GM12878 (cell line): ENCODE measurements at regions not wholly inside any gene's neighbourhood (a gene's known extent, or its start where the extent isn't known, plus 50 kb on each side); places are given as distances from the start of the nearest gene placed in this dataset.

ENCODE experiments used
- EP300 ChIP-seq, 2 experiments: fragments of 150-350 bp in 1 of 2; IDR thresholded peaks; 2 replicates each; pipeline ENCODE4 v1.6.1; 2011 to 2012; ENCODE audit warnings: low read depth in 2 of 2, low read length in 2 of 2, borderline replicate concordance in 1 of 2, improper control_type of control experiment in 1 of 2, inconsistent platforms in 1 of 2; ENCODE audit not compliant: control insufficient read depth in 1 of 2
- ESRRA ChIP-seq: IDR thresholded peaks from 2 replicates; pipeline ENCODE4 v1.6.1; 2012; ENCODE audit warnings: mild to moderate bottlenecking, low read length, improper control_type of control experiment
- FOXK2 ChIP-seq: fragments of 450-650 bp; IDR thresholded peaks from 2 replicates; pipeline ENCODE4 v1.6.1; 2017; ENCODE audit warnings: mild to moderate bottlenecking, moderate library complexity
- NR2C2 ChIP-seq: IDR thresholded peaks from 2 replicates; pipeline ENCODE4 v1.6.1; 2011; ENCODE audit warnings: borderline replicate concordance, low read depth; ENCODE audit not compliant: control insufficient read depth, insufficient read length
- POLR2A ChIP-seq: IDR thresholded peaks from 2 replicates; pipeline ENCODE4 v1.6.1; 2011; ENCODE audit warnings: low read depth, mild to moderate bottlenecking, low read length
- RAD51 ChIP-seq: fragments of 450-650 bp; IDR thresholded peaks from 2 replicates; pipeline ENCODE4 v1.6.1; 2016; ENCODE audit warnings: moderate library complexity, mild to moderate bottlenecking, inconsistent platforms
- RFX5 ChIP-seq: IDR thresholded peaks from 2 replicates; pipeline ENCODE4 v1.6.1; 2011; ENCODE audit warnings: low read depth, low read length, improper control_type of control experiment
- SMC3 ChIP-seq: IDR thresholded peaks from 2 replicates; pipeline ENCODE4 v1.6.1; 2011; ENCODE audit warnings: low read length, improper control_type of control experiment, borderline replicate concordance
- YY1 ChIP-seq: IDR thresholded peaks from 2 replicates; pipeline ENCODE4 v1.6.1; 2011; ENCODE audit warnings: low read depth, mild to moderate bottlenecking, low read length
- ZNF384 ChIP-seq: IDR thresholded peaks from 2 replicates; pipeline ENCODE4 v1.6.1; 2012; ENCODE audit warnings: low read depth, mild to moderate bottlenecking, low read length, improper control_type of control experiment, borderline replicate concordance
- ZZZ3 ChIP-seq: IDR thresholded peaks from 2 replicates; pipeline ENCODE4 v1.6.1; 2011; ENCODE audit warnings: low read depth; ENCODE audit not compliant: control insufficient read depth, insufficient read length
- TF ChIP-seq, protein P1 (sequence below), 3 experiments: IDR thresholded peaks in 2 of 3; conservative IDR thresholded peaks in 1 of 3; 2 replicates each; pipeline ENCODE4 v1.5.1; 2011; ENCODE audit warnings: low read depth in 3 of 3, low read length in 3 of 3, mild to moderate bottlenecking in 3 of 3, control low read depth in 2 of 3, moderate library complexity in 2 of 3, inconsistent platforms in 1 of 3, mixed read lengths in 1 of 3; ENCODE audit not compliant: control insufficient read depth in 2 of 3, insufficient read depth in 1 of 3; ENCODE audit errors: extremely low read depth in 1 of 3
- TF ChIP-seq, protein P2 (sequence below): fragments of 450-650 bp; IDR thresholded peaks from 2 replicates; pipeline ENCODE4 v1.6.1; 2017; ENCODE audit warnings: mild to moderate bottlenecking
- TF ChIP-seq, protein P3 (sequence below): IDR thresholded peaks from 2 replicates; pipeline ENCODE4 v1.6.1; 2011; ENCODE audit warnings: low read depth, low read length, improper control_type of control experiment, borderline replicate concordance

DNA sequence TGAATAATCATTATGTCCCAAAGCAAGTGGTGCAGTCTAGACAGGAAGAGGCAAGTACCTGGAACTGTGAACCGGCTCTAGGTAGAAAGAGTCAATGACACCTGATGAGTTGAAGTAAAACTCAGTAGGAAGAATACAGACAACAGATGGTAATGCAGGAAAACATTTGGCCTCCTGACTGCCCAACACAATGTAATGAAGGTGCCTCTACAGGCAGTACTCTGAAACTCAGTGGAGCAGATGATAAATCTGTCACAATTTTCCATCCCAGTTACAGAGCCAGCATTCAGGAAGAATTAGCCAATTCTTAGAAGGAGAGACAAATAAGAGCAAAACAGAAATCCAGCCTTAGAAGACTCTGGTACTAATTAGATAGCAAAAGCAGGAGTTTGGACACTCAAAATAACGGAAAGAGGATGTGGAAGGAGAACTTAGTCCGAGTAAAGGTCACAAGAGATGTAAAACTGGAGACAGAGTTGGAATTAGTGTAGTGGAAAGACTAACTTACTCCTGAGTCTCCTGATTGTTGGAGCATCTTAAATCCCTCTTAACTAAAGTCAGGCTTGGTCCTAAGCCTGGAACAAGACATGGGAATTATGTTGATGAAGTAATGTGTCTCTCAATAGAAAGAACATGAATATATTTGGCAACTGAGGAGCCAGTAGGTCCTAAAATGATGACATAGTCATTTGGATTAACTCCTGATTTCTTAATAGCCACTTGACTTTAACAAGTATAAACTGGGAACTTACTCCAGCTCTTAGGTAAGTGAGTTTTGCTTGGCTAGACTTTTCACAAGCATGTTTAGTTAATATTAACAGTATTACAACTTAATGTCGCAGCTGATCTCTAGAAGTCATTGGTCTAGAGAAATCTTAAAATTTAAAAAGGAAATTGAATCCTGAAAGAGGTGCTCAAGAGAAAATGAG is 457.3 kb upstream of the MIR17HG start:
- TF ChIP-seq, protein P1, sequence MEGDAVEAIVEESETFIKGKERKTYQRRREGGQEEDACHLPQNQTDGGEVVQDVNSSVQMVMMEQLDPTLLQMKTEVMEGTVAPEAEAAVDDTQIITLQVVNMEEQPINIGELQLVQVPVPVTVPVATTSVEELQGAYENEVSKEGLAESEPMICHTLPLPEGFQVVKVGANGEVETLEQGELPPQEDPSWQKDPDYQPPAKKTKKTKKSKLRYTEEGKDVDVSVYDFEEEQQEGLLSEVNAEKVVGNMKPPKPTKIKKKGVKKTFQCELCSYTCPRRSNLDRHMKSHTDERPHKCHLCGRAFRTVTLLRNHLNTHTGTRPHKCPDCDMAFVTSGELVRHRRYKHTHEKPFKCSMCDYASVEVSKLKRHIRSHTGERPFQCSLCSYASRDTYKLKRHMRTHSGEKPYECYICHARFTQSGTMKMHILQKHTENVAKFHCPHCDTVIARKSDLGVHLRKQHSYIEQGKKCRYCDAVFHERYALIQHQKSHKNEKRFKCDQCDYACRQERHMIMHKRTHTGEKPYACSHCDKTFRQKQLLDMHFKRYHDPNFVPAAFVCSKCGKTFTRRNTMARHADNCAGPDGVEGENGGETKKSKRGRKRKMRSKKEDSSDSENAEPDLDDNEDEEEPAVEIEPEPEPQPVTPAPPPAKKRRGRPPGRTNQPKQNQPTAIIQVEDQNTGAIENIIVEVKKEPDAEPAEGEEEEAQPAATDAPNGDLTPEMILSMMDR (IDR thresholded peaks at IDR 0.05 in 2 of 3, conservative IDR thresholded peaks at IDR 0.05 in 1 of 3; ENCODE audit: control insufficient read depth in 2 of 3, extremely low read depth in 1 of 3, insufficient read depth in 1 of 3, low read depth in 3 of 3, low read length in 3 of 3): no peak
- TF ChIP-seq POLR2A (no peak), SMC3 (no peak), ZZZ3 (no peak), FOXK2 (no peak), ESRRA (no peak), RFX5 (no peak), ZNF384 (no peak), YY1 (no peak), RAD51 (no peak), NR2C2 (no peak), EP300 (IDR thresholded peaks at IDR 0.05; ENCODE audit: borderline replicate concordance in 1 of 2, control insufficient read depth in 1 of 2, low read depth in 2 of 2, low read length in 2 of 2) (no peak)
- TF ChIP-seq, protein P2, sequence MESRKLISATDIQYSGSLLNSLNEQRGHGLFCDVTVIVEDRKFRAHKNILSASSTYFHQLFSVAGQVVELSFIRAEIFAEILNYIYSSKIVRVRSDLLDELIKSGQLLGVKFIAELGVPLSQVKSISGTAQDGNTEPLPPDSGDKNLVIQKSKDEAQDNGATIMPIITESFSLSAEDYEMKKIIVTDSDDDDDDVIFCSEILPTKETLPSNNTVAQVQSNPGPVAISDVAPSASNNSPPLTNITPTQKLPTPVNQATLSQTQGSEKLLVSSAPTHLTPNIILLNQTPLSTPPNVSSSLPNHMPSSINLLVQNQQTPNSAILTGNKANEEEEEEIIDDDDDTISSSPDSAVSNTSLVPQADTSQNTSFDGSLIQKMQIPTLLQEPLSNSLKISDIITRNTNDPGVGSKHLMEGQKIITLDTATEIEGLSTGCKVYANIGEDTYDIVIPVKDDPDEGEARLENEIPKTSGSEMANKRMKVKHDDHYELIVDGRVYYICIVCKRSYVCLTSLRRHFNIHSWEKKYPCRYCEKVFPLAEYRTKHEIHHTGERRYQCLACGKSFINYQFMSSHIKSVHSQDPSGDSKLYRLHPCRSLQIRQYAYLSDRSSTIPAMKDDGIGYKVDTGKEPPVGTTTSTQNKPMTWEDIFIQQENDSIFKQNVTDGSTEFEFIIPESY: no peak
- TF ChIP-seq, protein P3, sequence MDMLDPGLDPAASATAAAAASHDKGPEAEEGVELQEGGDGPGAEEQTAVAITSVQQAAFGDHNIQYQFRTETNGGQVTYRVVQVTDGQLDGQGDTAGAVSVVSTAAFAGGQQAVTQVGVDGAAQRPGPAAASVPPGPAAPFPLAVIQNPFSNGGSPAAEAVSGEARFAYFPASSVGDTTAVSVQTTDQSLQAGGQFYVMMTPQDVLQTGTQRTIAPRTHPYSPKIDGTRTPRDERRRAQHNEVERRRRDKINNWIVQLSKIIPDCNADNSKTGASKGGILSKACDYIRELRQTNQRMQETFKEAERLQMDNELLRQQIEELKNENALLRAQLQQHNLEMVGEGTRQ: no peak
